IMR-90 (cell line): ENCODE measurements at regions not wholly inside any gene's neighbourhood (a gene's known extent, or its start where the extent isn't known, plus 50 kb on each side); places are given as distances from the start of the nearest gene placed in this dataset.

Source experiments
- ATAC-seq: fragments of 200-7000 bp; cut with Tn5 transposase; 2 replicates; pipeline ENCODE4 v1.9.1; 2020; ENCODE audit warnings: low read depth, mild to moderate bottlenecking, moderate library complexity
- BruUV-seq: library from RNA; stranded (reverse); fragments of 400-500 nt; replicated peaks from 2 replicates; lab custom pipeline; 2021; lab: Mats Ljungman, UMichigan
- CTCF ChIA-PET: fragments of 300-600 bp; formaldehyde crosslinking; extraction: SDS; loops from one replicate; lab custom pipeline; 2021; ENCODE audit warnings: antibody characterized with exemption; lab: Yijun Ruan, JAX
- POLR2A ChIA-PET: fragments of 300-600 bp; sonication (Branson Sonifier 250); formaldehyde crosslinking; loops from one replicate; lab custom pipeline; 2022; ENCODE audit warnings: antibody characterized with exemption; ENCODE audit not compliant: unreplicated experiment; lab: Charles Lee
- DNase-seq: peaks from one replicate; pipeline ENCODE4 v3.0.0; 2013
- H2AFZ ChIP-seq: replicated peaks from 2 replicates; pipeline ENCODE3; 2013; ENCODE audit warnings: low read length, mild to moderate bottlenecking; ENCODE audit not compliant: poor library complexity
- H2AK5ac ChIP-seq: 2 replicates; pipeline ENCODE4 v1.6.1; 2013; ENCODE audit warnings: low read depth, low read length, inconsistent platforms
- H2AK9ac ChIP-seq: replicated peaks from 2 replicates; pipeline ENCODE3; 2013; ENCODE audit warnings: mild to moderate bottlenecking, low read depth, low read length, moderate library complexity; ENCODE audit not compliant: poor library complexity
- H2BK120ac ChIP-seq: 2 replicates; pipeline ENCODE4 v1.6.1; 2013; ENCODE audit warnings: low read depth, low read length, inconsistent platforms
- H2BK15ac ChIP-seq: 3 replicates; pipeline ENCODE4 v1.6.1; 2013; ENCODE audit warnings: low read depth, low read length, inconsistent platforms
- H2BK20ac ChIP-seq: 2 replicates; pipeline ENCODE4 v1.6.1; 2013; ENCODE audit warnings: low read depth, mild to moderate bottlenecking, inconsistent platforms, low read length, moderate library complexity
- H2BK5ac ChIP-seq: 2 replicates; pipeline ENCODE4 v1.6.1; 2013; ENCODE audit warnings: mild to moderate bottlenecking, low read depth, low read length, inconsistent platforms; ENCODE audit not compliant: poor library complexity, severe bottlenecking
- H3K14ac ChIP-seq: replicated peaks from 2 replicates; pipeline ENCODE4 v1.6.1; 2013; ENCODE audit warnings: low read depth, low read length, inconsistent platforms
- H3K18ac ChIP-seq: 2 replicates; pipeline ENCODE4 v1.6.1; 2013; ENCODE audit warnings: low read depth, low read length, control low read depth
- H3K23ac ChIP-seq: 2 replicates; pipeline ENCODE4 v1.6.1; 2013; ENCODE audit warnings: low read depth, low read length, inconsistent platforms
- H3K27ac ChIP-seq: 2 replicates; pipeline ENCODE4 v1.5.1; 2013; ENCODE audit warnings: mild to moderate bottlenecking, control low read depth, low read length; ENCODE audit not compliant: insufficient read depth
- H3K27me3 ChIP-seq: 2 replicates; pipeline ENCODE4 v1.6.1; 2013; ENCODE audit warnings: low read length; ENCODE audit not compliant: control insufficient read depth, insufficient read depth
- H3K36me3 ChIP-seq: 2 replicates; pipeline ENCODE4 v1.6.1; 2013; ENCODE audit warnings: low read length, mixed read lengths; ENCODE audit not compliant: control insufficient read depth, insufficient read depth
- H3K4ac ChIP-seq: 2 replicates; pipeline ENCODE4 v1.6.1; 2013; ENCODE audit warnings: low read depth, low read length, inconsistent platforms
- H3K4me1 ChIP-seq: 2 replicates; pipeline ENCODE4 v1.6.1; 2013; ENCODE audit warnings: low read length, mixed read lengths; ENCODE audit not compliant: control insufficient read depth, insufficient read depth
- H3K4me2 ChIP-seq: 2 replicates; pipeline ENCODE4 v1.6.1; 2013; ENCODE audit warnings: low read depth, mild to moderate bottlenecking, control low read depth, low read length, moderate library complexity
- H3K4me3 ChIP-seq: 2 replicates; pipeline ENCODE4 v1.5.1; 2013; ENCODE audit warnings: low read depth, mild to moderate bottlenecking, control low read depth, low read length, moderate library complexity; ENCODE audit not compliant: insufficient read depth
- H3K56ac ChIP-seq: 2 replicates; pipeline ENCODE4 v1.6.1; 2013; ENCODE audit warnings: low read length, inconsistent platforms; ENCODE audit not compliant: insufficient read depth; ENCODE audit errors: extremely low read depth
- H3K79me1 ChIP-seq, 2 experiments: 2 replicates each; pipeline ENCODE4 v1.6.1; 2013; ENCODE audit warnings: low read length in 2 of 2, inconsistent platforms in 1 of 2, low read depth in 1 of 2
- H3K9ac ChIP-seq: 2 replicates; pipeline ENCODE4 v1.6.1; 2013; ENCODE audit warnings: low read depth, low read length, control low read depth
- H3K9me1 ChIP-seq: 2 replicates; pipeline ENCODE4 v1.6.1; 2013; ENCODE audit warnings: low read length, inconsistent platforms; ENCODE audit not compliant: insufficient read depth
- H3K9me3 ChIP-seq: 2 replicates; pipeline ENCODE4 v1.6.1; 2013; ENCODE audit warnings: low read length; ENCODE audit not compliant: control insufficient read depth, insufficient read depth
- H4K20me1 ChIP-seq: 2 replicates; pipeline ENCODE4 v1.6.1; 2013; ENCODE audit warnings: low read length, inconsistent platforms; ENCODE audit not compliant: insufficient read depth
- H4K5ac ChIP-seq: 2 replicates; pipeline ENCODE4 v1.6.1; 2013; ENCODE audit warnings: mild to moderate bottlenecking, low read depth, low read length, control low read depth
- H4K8ac ChIP-seq, 2 experiments: 2 replicates each; pipeline ENCODE4 v1.6.1; 2013; ENCODE audit warnings: low read depth in 2 of 2, low read length in 2 of 2, control low read depth in 1 of 2, inconsistent platforms in 1 of 2
- H4K91ac ChIP-seq: 2 replicates; pipeline ENCODE4 v1.6.1; 2013; ENCODE audit warnings: low read depth, low read length, inconsistent platforms; ENCODE audit not compliant: insufficient read depth
- BHLHE40 ChIP-seq: fragments of 150-350 bp; IDR thresholded peaks from 2 replicates; pipeline ENCODE4 v1.6.1; 2016; ENCODE audit warnings: mild to moderate bottlenecking, low read depth, low read length
- CEBPB ChIP-seq: IDR thresholded peaks from 2 replicates; pipeline ENCODE4 v1.6.1; 2012; ENCODE audit warnings: low read depth, low read length, improper control_type of control experiment
- CHD1 ChIP-seq: IDR thresholded peaks from 2 replicates; pipeline ENCODE4 v1.6.1; 2012; ENCODE audit warnings: low read depth, low read length, improper control_type of control experiment
- MAFK ChIP-seq: IDR thresholded peaks from 2 replicates; pipeline ENCODE4 v1.6.1; 2012; ENCODE audit warnings: low read depth, low read length, improper control_type of control experiment
- MXI1 ChIP-seq: IDR thresholded peaks from 2 replicates; pipeline ENCODE4 v1.6.1; 2012; ENCODE audit warnings: low read depth, mild to moderate bottlenecking, low read length, moderate library complexity, borderline replicate concordance
- NFE2L2 ChIP-seq: fragments of 150-350 bp; IDR thresholded peaks from 2 replicates; pipeline ENCODE4 v1.6.1; 2016; ENCODE audit warnings: low read depth, mild to moderate bottlenecking, low read length
- RAD21 ChIP-seq: IDR thresholded peaks from 2 replicates; pipeline ENCODE4 v1.6.1; 2012; ENCODE audit warnings: low read length, improper control_type of control experiment
- RCOR1 ChIP-seq: IDR thresholded peaks from 2 replicates; pipeline ENCODE4 v1.6.1; 2012; ENCODE audit warnings: mild to moderate bottlenecking, low read length, improper control_type of control experiment; ENCODE audit not compliant: insufficient replicate concordance
- RFX5 ChIP-seq: IDR thresholded peaks from 2 replicates; pipeline ENCODE4 v1.8.0; 2012; ENCODE audit warnings: low read depth, mild to moderate bottlenecking, low read length, moderate library complexity
- SMC3 ChIP-seq: fragments of 150-350 bp; IDR thresholded peaks from 2 replicates; pipeline ENCODE4 v1.6.1; 2016; ENCODE audit warnings: low read depth, mild to moderate bottlenecking, antibody characterized with exemption, low read length, moderate library complexity
- WGBS, 2 experiments: methylation state at CpG; one replicate each; pipeline versions ENCODE4 v1.1.5 to v1.1.7; 2013; ENCODE audit warnings: missing lambda C conversion rate in 2 of 2; ENCODE audit not compliant: insufficient read length in 1 of 2; ENCODE audit errors: extremely low coverage in 2 of 2; 5-methylcytosine and 5-hydroxymethylcytosine counted together
- dilution Hi-C: fragments of 300-500 bp; cut with HindIII; formaldehyde crosslinking; loops from one replicate; pipeline ENCODE4 v1.14.3; 2018; ENCODE audit warnings: low sequenced_read_pairs; ENCODE audit not compliant: unreplicated experiment
- in situ Hi-C: fragments of 300-500 bp; cut with MboI; formaldehyde crosslinking; loops from 3 replicates; pipeline ENCODE4 v1.14.3; 2019; ENCODE audit warnings: low sequenced_read_pairs, inconsistent platforms, mixed read lengths
- intact Hi-C: fragments of 100-400 bp; cut with micrococcal nuclease; formaldehyde crosslinking; loops from 2 replicates; pipeline ENCODE4 v1.10.0; 2022
- TF ChIP-seq, protein P1 (sequence below): fragments of 150-350 bp; IDR thresholded peaks from 2 replicates; pipeline ENCODE4 v1.6.1; 2017; ENCODE audit warnings: mild to moderate bottlenecking, antibody characterized with exemption, low read length, low read depth

DNA sequence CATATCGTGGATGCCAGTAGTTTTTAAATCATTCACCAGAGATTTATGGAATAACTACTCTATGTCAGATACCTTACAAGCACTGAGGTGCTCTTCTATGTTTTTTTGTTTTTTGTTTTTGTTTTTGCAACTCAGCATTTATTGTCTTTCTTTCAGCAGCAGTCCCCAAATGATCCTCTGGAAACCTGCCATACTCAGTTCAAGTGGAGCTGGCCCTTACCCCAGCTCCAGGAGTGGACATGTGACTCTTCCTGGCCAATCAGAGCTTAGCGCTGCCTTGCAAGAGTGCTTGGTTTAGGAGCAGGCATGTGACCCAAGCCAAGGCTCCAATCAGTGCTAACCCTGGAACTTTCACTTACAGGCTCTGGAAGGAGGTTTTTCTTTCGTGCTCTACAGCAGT is 356.6 kb upstream of the ZMIZ1 start:
- H3K27ac ChIP-seq, result no peak overlapping the region
- no peaks in the 10 kb centered on the region for H3K9me3 ChIP-seq
- no peaks in the 10 kb centered on the region; the same call in 1 of the 2 replicates for H3K4me1 ChIP-seq
- no peak overlapping the region for H2BK20ac ChIP-seq
- H2BK15ac ChIP-seq, result no peak overlapping the region
- no peak overlapping the region for H3K9ac ChIP-seq
- CTCF ChIA-PET, result no interaction called here
- no peak overlapping the region for H3K18ac ChIP-seq
- H4K8ac ChIP-seq, result no peak overlapping the region
- intact Hi-C loops, result no loop called here
- no peak overlapping the region for H3K4me2 ChIP-seq
- no TSS peak for BruUV-seq
- no peak overlapping the region for H2BK120ac ChIP-seq
- dilution Hi-C loops, result no loop called here
- H4K5ac ChIP-seq, result no peak overlapping the region
- H3K9me1 ChIP-seq, result no peaks in the 10 kb centered on the region
- POLR2A ChIA-PET, result no interaction called here
- no peak overlapping the region for H2AK5ac ChIP-seq
- no peak for ATAC-seq
- in situ Hi-C loops, result no loop called here
- DNase-seq, result no peak
- peaks cover 15% of the 10 kb centered on the region for H3K27me3 ChIP-seq
- no peak overlapping the region for H3K14ac ChIP-seq
- TF ChIP-seq RFX5 (no peak), SMC3 (no peak), CEBPB (no peak), MAFK (peak; percentile 76), NFE2L2 (no peak), RAD21 (no peak), RCOR1 (no peak), BHLHE40 (no peak), CHD1 (no peak), MXI1 (no peak)
- TF ChIP-seq, protein P1, sequence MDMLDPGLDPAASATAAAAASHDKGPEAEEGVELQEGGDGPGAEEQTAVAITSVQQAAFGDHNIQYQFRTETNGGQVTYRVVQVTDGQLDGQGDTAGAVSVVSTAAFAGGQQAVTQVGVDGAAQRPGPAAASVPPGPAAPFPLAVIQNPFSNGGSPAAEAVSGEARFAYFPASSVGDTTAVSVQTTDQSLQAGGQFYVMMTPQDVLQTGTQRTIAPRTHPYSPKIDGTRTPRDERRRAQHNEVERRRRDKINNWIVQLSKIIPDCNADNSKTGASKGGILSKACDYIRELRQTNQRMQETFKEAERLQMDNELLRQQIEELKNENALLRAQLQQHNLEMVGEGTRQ, result peak; percentile 60; the same call in 1 of the 2 replicates
- no peak overlapping the region for H2BK5ac ChIP-seq
- WGBS, 2 experiments, result no CpG with 5 or more reads among the region's 3 CpGs
- no peak overlapping the region for H3K4ac ChIP-seq
- no peak overlapping the region for H2AFZ ChIP-seq
- no peaks in the 10 kb centered on the region for H4K20me1 ChIP-seq
- H3K36me3 ChIP-seq, result no peaks in the 10 kb centered on the region
- H3K56ac ChIP-seq, result no peak overlapping the region
- H3K79me1 ChIP-seq, result no peaks in the 10 kb centered on the region
- H3K4me3 ChIP-seq, result no peak overlapping the region
- no peak overlapping the region for H2AK9ac ChIP-seq
- no peak overlapping the region for H4K91ac ChIP-seq
- H3K23ac ChIP-seq, result no peak overlapping the region
